Right atrium auricular region (tissue), 2 donors: ENCODE measurements at regions not wholly inside any gene's neighbourhood (a gene's known extent, or its start where the extent isn't known, plus 50 kb on each side); places are given as distances from the start of the nearest gene placed in this dataset.

Experiments
- DNase-seq: peaks from one replicate; pipeline ENCODE4 v3.0.0-alpha.2; 2019; ENCODE audit warnings: low spot score
- H3K27ac ChIP-seq, 2 donors: fragments of 200-600 bp; sonication (generic); 1 replicate in 1 of 2; 2 replicates in 1 of 2; pipeline ENCODE4 v1.5.1; 2016 to 2019
- H3K27me3 ChIP-seq, 2 donors: fragments of 200-600 bp; sonication (generic); one replicate each; pipeline versions ENCODE4 v1.5.1 to v1.6.0; 2017 to 2019
- H3K36me3 ChIP-seq: fragments of 200-600 bp; sonication (generic); one replicate; pipeline ENCODE4 v1.5.1; 2016
- H3K4me1 ChIP-seq, 2 donors: fragments of 200-600 bp; sonication (generic); one replicate each; pipeline versions ENCODE4 v1.5.1 to v1.6.0; 2017 to 2019
- H3K4me3 ChIP-seq, 2 donors: fragments of 200-600 bp; sonication (generic); 1 replicate in 1 of 2; 2 replicates in 1 of 2; pipeline ENCODE4 v1.5.1; 2017 to 2019; ENCODE audit warnings: mild to moderate bottlenecking in 1 of 2, moderate library complexity in 1 of 2
- H3K9me3 ChIP-seq, 2 donors: fragments of 200-600 bp; sonication (generic); one replicate each; pipeline ENCODE4 v1.5.1; 2019
- CTCF ChIP-seq, 2 donors: fragments of 200-600 bp; sonication (generic); IDR thresholded peaks; one replicate each; pipeline ENCODE4 v1.5.1; 2019; ENCODE audit warnings: antibody characterized with exemption in 2 of 2

GRCh38 chr2:106954304-106954703 is 68.3 kb upstream of the ST6GAL2 start:
- Histone ChIP-seq H3K27ac (no peak overlapping the region), H3K36me3 (no peaks in the 10 kb centered on the region), H3K27me3 (no peaks in the 10 kb centered on the region), H3K4me1 (no peaks in the 10 kb centered on the region), H3K4me3 (no peak overlapping the region), H3K9me3 (no peaks in the 10 kb centered on the region)
- TF ChIP-seq CTCF (IDR thresholded peaks at IDR 0.05) = no peak
- DNase-seq = no peak

GRCh38 chr2:106956416-106956815 is 70.4 kb upstream of the ST6GAL2 start:
- no peaks in the 10 kb centered on the region for H3K27me3 ChIP-seq
- H3K4me1 ChIP-seq = peaks cover 0 to 6% of the 10 kb centered on the region in 2 donors
- no peak for TF ChIP-seq CTCF (IDR thresholded peaks at IDR 0.05)
- H3K36me3 ChIP-seq = no peaks in the 10 kb centered on the region
- H3K4me3 ChIP-seq = no peak overlapping the region
- H3K27ac ChIP-seq = no peak overlapping the region
- H3K9me3 ChIP-seq = no peaks in the 10 kb centered on the region
- no peak for DNase-seq

GRCh38 chr2:106956879-106957278 is 70.9 kb upstream of the ST6GAL2 start:
- Histone ChIP-seq H3K4me1 (peaks cover 0 to 6% of the 10 kb centered on the region in 2 donors), H3K4me3 (no peak overlapping the region)
- no peak for TF ChIP-seq CTCF (IDR thresholded peaks at IDR 0.05)

GRCh38 chr2:106959975-106960682 is 74.2 kb upstream of the ST6GAL2 start:
- DNase-seq = no peak
- H3K9me3 ChIP-seq = no peaks in the 10 kb centered on the region
- H3K27ac ChIP-seq = no peak overlapping the region
- no peak for TF ChIP-seq CTCF (IDR thresholded peaks at IDR 0.05)
- H3K4me1 ChIP-seq = peaks cover 0 to 6% of the 10 kb centered on the region in 2 donors
- H3K27me3 ChIP-seq = no peaks in the 10 kb centered on the region
- no peak overlapping the region for H3K4me3 ChIP-seq
- H3K36me3 ChIP-seq = no peaks in the 10 kb centered on the region

More at GRCh38 chr2:106956879-106957278, 70.9 kb upstream of the ST6GAL2 start:
- Histone ChIP-seq H3K9me3 (no peaks in the 10 kb centered on the region), H3K27ac (no peak overlapping the region), H3K27me3 (no peaks in the 10 kb centered on the region), H3K36me3 (no peaks in the 10 kb centered on the region)
- no peak for DNase-seq

GRCh38 chr2:106960683-106961161 is 74.8 kb upstream of the ST6GAL2 start:
- Histone ChIP-seq H3K4me1 (peaks cover 0 to 6% of the 10 kb centered on the region in 2 donors), H3K4me3 (no peak overlapping the region)

More at GRCh38 chr2:106960683-106961161, 74.8 kb upstream of the ST6GAL2 start:
- no peaks in the 10 kb centered on the region for H3K9me3 ChIP-seq
- TF ChIP-seq CTCF (IDR thresholded peaks at IDR 0.05) = no peak
- no peak for DNase-seq
- H3K27ac ChIP-seq = no peak overlapping the region
- no peaks in the 10 kb centered on the region for H3K27me3 ChIP-seq
- H3K36me3 ChIP-seq = no peaks in the 10 kb centered on the region
